HL-60 (cell line): ENCODE measurements at regions not wholly inside any gene's neighbourhood (a gene's known extent, or its start where the extent isn't known, plus 50 kb on each side); places are given as distances from the start of the nearest gene placed in this dataset.

Experiments
- CTCF ChIP-seq: IDR thresholded peaks from one replicate; pipeline ENCODE4 v1.5.1; 2011; ENCODE audit warnings: low read length, control low read depth, inconsistent platforms; ENCODE audit not compliant: insufficient read depth
- GABPA ChIP-seq: IDR thresholded peaks from 2 replicates; pipeline ENCODE4 v1.6.1; 2012; ENCODE audit warnings: low read depth
- POLR2AphosphoS5 ChIP-seq: IDR thresholded peaks from 2 replicates; pipeline ENCODE4 v1.6.1; 2012; ENCODE audit warnings: low read depth
- REST ChIP-seq: IDR thresholded peaks from 2 replicates; pipeline ENCODE4 v1.6.1; 2012; ENCODE audit warnings: low read depth; ENCODE audit not compliant: insufficient replicate concordance

DNA sequence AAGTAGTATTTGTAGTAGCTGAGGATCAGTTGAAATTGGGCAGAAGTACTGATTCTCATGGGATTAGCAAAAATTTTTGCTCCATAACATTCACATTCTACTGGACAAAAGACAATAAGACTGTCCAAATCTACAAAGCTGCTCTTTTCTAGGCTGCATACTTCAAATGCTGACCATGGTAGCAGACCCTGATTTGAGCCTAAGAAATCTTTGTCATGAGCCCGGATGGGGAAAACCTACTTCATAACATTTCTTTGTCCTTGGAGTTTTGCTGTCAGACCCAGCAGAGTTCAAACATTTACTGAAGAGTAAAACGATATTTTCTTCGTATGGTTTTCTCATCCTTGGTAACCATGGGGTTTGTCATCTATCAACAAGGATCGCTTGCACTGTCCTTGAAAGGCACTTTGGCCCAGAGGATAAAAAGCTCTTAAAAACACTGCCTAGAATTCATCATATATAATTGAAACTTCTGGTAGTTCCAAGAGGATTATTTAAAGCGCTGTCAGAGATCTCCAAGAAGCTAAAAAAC lies 216.9 kb downstream of the CAVIN4 start:
- TF ChIP-seq CTCF (no peak), GABPA (no peak), REST (no peak), POLR2AphosphoS5 (no peak)
